Cardiac septum (tissue), 1 donor: ENCODE measurements at regions not wholly inside any gene's neighbourhood (a gene's known extent, or its start where the extent isn't known, plus 50 kb on each side); places are given as distances from the start of the nearest gene placed in this dataset.
"Not testable (repeated sequence)": the region's sequence is repeated elsewhere in the genome, so short reads cannot be mapped to it uniquely, and the experiment has no call there.

ENCODE experiments used
- DNase-seq: peaks from one replicate; pipeline ENCODE4 v3.0.0-alpha.2; 2020; ENCODE audit warnings: low spot score
- intact Hi-C: fragments of 100-400 bp; cut with DNase I; formaldehyde crosslinking; loops from one replicate; pipeline ENCODE4 v1.14.0; 2022
- donor health status: DM: no; HTN: no; CAD: no.

DNA sequence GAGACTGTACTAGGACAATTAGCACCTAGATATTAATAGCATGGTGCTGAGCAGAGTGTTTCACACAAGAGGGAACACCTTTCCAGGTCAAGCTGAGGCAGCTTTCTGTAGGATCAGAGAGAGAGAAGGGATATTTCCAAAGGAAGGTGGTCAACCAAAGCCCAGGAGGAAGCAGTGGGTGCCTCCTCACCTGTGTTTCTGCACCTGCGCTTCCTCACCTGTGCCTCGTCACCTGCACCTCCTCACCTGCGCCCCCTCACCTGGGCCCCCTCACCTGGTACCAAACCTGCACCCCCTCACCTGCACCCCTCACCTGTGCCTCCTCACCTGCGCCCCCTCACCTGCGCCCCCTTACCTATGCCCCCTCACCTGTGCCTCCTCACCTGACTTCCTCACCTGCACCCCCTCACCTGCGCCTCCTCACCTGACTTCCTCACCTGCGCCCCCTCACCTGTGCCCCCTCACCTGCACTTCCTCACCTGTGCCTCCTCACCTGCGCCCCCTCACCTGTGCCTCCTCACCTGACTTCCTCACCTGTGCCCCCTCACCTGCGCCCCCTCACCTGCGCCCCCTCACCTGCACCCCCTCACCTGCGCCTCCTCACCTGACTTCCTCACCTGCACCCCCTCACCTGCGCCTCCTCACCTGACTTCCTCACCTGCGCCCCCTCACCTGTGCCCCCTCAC is 67.9 kb downstream of the TTLL2 start:
- no peak for DNase-seq
- intact Hi-C loops: no loop called here

- no peak for DNase-seq
- intact Hi-C loops: no loop called here
These were observed 68.8 kb downstream of the TTLL2 start for GRCh38 chr6:167393731-167394130.

- no peak for DNase-seq
- intact Hi-C loops: no loop called here
These were observed 69.5 kb downstream of the TTLL2 start for GRCh38 chr6:167394339-167394738.

DNA sequence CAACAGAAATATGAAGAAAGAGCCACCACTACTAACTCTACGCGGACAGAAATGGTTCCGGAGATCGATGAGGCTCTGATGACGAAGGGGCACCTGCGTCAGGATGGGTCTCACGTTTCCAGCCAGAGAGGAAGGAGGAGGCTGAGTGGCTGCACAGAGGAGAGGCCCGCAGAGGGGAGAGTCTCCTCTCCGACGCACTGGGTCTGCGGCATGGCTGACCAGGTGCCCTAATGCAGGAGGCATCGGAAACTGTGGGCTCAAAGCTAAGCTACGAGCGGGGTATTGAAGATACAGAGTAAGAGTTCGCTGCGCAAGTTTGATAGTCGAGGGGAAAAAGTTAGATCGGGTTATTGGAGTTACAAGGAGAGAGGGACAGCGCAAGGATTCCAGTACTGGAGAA is 69.9 kb downstream of the TTLL2 start:
- intact Hi-C loops: no loop called here
- no peak for DNase-seq

DNA sequence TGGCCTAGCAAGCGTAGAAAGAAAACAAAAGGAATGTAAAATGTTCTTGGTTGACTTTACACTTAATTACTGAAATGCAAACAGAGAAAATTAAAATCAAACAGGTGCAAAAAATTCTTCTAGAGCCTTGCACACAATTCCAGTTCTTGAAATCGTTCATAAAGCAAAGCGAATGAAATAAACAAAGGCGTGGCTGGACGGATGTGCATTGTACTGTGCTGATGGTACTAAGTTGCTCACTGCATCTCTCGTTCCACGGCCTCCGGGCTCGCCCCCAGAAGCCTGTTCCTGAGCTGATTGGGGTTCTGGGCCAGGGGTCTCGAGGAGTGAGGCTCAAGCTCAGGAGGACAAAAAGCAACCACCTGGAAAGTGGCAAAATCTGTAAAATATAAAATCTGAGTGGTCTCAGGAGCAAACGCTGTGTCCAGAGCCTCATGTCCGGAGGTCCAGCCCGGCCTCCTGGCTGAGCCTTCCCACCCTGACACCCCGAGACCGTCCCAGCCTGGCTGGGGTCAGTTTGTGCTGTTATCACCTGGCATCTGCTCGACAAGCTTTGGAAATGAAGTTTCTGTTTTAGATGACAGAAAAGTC is 71.3 kb downstream of the TTLL2 start:
- intact Hi-C loops: no loop called here
- DNase-seq: no peak

GRCh38 chr6:167396659-167397490 is 72.0 kb downstream of the TTLL2 start:
- no peak for DNase-seq
- intact Hi-C loops: no loop called here

DNA sequence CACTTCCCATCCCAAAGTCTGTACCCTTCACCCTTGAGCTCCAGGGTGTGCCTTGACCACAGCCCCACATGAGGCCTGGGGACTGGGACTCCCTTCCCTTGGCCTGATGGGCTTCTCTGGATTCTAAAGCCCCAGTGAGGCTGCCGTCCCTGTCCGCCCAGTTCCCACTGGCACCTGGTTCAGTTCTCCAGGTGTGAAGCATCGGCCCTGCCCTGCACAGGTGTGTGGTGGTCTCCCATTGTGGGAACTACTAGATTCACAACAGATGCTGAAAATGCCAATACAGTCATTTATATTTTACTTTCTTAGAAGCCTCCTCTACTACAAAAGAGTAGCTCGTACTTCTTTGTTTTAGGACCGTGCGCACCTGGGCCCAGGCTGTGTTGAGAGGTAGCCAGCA is 72.8 kb downstream of the TTLL2 start:
- DNase-seq: no peak

DNA sequence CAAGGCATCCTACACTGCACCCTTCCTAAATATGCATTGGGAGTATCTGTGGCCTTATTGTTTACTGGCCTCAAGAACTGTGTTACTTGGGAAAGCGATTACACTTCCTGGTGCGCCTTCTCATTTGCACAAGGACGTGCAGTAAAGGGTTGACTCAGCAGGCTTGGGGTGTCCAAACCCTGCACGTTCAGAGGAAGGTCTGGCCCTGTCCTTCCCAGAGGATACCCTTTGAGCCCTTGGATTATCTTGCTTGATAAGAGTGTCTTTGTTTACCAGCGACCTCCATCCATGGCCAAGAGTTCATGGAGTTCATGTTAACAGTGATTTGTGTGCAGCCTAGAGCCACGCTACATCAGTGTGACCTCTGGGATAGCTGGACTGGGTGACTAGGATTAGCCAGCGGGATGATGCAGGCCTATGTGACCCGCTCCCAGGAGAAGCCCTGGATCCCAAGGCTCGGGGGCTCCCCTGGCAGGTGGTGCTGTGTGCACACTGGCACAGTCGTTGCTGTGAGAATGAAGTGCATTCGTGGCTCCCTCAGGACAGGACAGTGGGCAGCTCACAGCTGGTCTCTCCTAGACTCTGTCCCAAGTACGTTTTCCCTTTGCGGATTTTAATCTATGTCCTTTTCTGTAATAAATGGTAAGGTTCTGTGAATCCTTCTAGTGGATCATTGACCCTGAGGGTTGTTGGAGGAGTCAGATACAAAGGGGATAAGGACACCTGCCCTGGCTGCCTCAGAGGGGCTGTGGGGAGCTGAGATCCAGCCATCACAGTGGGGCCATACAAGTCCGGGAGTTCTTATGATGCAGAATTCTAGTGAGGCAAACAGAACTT is 73.5 kb downstream of the TTLL2 start:
- intact Hi-C loops: no loop called here
- DNase-seq: no peak

More for the DNA sequence above, 72.8 kb downstream of the TTLL2 start:
- intact Hi-C loops: no loop called here

DNA sequence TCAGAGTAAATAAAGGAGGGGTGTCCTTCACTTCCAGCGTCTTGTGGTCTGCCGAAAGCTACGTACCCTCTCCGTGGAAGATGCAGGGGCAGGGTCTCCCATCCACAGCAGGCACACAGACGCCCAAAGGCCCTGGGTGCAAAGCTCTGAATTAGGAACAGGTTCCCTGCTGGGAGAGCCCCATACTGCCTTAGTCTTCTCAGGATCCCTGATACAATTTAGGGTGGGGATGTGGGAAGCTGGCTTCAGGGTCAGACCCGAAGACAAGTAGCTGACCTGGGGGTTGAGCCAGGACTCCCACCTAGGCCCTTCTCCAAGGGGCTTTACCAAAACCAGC is 74.1 kb downstream of the TTLL2 start:
- intact Hi-C loops: no loop called here

GRCh38 chr6:167399599-167399998 is 74.7 kb downstream of the TTLL2 start:
- intact Hi-C loops: no loop called here
- DNase-seq: no peak

More for the DNA sequence above, 74.1 kb downstream of the TTLL2 start:
- DNase-seq: no peak

DNA sequence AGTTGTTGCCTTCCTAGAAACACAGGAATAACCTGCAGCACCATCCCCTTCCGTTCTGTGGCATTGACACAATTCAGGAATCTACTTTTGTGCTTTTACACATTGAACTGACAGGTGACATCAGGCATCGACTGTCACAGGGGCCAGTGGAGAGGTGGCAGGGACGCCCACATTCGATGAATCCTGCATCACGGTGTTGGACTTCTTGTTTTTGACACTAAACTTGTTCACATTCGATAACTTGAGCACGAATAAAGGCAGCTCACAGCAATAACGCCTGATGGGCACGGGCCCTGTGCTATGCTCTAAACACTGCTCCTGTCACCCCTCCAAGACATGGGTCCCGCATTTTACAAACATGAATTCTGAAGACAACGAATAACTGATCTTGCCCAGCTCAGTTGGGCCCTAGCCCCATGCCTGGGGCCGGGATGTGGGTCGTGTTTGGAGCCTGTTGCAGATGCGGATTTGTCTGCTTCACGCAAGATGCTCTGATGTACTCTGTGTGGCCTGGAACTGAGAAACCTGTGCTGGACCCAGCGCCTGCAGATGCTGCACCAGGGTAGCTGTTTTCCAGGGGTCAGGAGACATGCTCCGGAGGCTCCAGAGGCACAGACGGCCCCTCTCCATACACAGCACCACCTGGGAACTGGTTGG is 75.7 kb downstream of the TTLL2 start:
- intact Hi-C loops: no loop called here
- no peak for DNase-seq

- intact Hi-C loops: no loop called here
- no peak for DNase-seq
These were observed 76.8 kb downstream of the TTLL2 start for GRCh38 chr6:167401525-167402194.

DNA sequence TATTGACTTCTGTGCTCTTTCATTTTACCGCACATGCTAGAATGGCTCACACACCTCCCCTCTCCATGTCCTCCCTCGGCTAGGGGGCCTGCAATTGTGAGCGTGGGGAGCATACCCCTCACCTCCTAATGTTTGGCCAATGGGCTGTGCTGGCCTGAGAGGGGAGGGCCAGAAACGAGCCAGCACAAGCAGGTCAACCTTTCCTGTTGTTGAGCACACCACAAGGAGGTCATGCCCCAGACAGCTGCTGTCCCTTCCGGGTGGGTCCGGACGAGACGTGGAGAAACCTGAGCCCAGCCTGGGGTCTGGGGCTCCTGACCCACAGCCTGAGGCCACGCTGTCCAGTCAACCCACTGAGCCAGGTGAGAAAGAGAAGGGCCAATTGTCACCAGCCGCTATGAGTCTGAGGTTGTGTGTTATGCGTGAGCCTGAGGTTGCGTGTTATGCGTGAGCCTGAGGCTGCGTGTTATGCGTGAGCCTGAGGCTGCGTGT is 77.4 kb downstream of the TTLL2 start:
- DNase-seq: no peak
- intact Hi-C loops: no loop called here

DNA sequence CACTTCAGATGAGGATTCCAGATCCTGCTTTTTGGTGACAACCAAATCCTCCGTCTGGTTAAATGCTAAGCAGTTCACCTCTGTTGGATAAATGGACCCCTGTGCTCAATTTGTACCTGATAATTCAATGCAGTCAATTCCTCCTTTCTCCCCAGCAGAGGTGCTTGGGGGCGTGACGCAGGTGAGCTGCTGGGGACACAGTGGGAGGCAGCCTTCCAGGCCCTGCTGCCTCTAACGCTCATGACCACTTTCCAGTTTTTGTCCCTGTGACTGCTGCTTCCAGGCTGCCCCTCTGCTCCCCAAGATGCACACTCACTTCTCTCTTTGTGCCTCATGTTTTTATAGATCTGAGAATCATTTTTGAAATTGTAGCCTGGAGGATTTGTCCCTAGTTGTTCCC is 78.5 kb downstream of the TTLL2 start:
- intact Hi-C loops: no loop called here
- DNase-seq: no peak

- intact Hi-C loops: no loop called here
- no peak for DNase-seq
These were observed 79.6 kb downstream of the TTLL2 start for GRCh38 chr6:167404385-167405049.

DNA sequence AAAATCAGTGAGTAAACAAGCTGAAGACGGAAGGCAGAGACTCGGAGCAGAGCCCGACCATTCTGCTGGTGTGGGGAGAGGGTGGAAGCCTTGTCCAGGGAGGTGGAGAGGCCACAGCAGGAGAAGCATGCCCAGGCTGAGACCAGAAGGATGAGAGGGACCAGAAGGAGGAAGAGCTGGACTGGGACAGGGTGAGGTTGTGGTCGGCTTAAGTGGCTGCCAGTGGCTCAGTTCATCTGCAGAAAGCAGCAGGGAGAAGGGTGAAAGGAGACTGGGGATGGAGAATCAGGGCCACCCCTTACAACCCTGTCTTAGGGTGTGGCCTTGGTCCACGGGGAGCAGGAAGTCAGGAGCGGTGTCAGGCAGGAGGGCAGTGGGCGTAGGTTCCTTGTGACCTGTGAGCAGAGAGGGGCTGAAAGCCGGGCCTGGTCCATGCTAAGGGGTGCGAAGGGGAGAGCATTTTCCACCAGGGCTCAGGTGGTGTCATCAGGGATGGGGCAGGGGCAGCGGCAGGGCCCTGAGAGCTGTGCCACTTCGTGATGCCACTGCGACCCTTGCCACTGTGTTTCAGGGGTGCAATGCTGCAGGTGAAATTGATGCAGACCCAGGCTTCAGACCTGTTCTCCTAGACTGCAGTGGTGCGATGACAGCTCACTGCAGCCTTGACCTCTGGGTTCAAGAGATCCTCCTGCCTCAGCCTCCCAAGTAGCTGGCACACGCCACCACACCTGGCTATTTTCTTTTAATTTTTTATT is 81.1 kb downstream of the TTLL2 start:
- no peak for DNase-seq
- intact Hi-C loops: no loop called here

- DNase-seq, intact Hi-C loops: not testable (repeated sequence)
These were observed 81.8 kb downstream of the TTLL2 start for GRCh38 chr6:167406533-167407238.
